NCI-H1436 (cell line): ENCODE measurements at regions not wholly inside any gene's neighbourhood (a gene's known extent, or its start where the extent isn't known, plus 50 kb on each side); places are given as distances from the start of the nearest gene placed in this dataset.
"Not testable (repeated sequence)": the region's sequence is repeated elsewhere in the genome, so short reads cannot be mapped to it uniquely, and the experiment has no call there.

Experiments
- DNase-seq: peaks from one replicate; lab custom pipeline; 2025; lab: John Stamatoyannopoulos, UW

DNA sequence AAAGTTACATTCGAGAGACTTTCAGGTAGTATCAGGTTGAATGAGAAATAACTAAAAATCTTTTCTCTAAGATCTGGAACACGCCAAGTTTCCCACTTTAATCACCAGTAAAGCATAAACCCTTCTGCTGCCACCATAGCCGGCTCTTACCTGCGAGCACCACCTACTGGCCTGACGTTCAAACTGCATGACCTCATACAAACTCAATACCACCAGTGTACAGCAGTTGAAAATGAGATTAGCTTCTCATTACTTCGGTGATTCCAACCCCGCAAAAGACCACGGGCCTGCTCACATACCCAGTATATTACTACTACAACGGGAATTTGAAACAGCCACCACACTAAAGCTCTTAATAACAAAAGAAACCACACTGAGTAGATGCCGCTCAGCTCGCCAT lies 1191.2 kb downstream of the TMEM121 start:
- DNase-seq: not testable (repeated sequence)

DNA sequence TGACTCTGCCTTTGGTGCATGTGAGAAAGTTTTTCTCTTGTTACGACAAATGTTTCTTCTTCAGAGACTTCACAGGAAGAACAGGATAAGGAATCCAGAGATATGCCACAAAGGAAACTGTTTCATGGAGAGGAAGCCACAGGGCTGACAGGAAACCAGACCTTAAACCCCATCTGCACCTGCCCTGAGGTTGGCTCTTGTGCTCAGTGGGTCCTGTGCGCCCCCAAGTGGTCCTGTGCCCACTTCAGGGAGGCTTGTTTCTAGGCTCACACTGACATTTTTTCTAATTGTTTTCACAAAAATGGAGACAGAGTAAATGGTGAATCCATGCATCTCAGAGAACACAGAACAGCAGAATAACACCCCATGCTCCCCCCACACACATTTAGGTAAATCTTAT lies 1193.5 kb downstream of the TMEM121 start:
- DNase-seq: not testable (repeated sequence)

DNA sequence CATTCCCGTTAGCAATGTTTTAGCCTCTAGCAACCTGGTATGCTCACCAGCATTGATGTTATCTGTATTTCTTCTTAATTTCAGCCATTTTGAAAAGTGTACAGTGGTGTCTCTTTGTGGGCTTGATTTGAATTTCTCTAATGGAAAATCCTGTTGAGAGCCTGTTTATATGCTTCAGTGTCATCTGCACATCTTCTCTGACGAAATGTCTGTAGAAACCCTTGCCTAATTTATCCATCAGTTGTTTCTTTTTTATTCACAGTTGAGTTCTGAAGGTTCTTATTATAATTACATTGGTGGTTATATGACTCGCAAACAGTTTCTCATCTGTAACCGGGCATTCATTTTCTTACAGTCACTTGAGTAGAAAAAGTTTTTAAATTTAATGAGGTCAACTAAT lies 1195.5 kb downstream of the TMEM121 start:
- not testable (repeated sequence) for DNase-seq

DNA sequence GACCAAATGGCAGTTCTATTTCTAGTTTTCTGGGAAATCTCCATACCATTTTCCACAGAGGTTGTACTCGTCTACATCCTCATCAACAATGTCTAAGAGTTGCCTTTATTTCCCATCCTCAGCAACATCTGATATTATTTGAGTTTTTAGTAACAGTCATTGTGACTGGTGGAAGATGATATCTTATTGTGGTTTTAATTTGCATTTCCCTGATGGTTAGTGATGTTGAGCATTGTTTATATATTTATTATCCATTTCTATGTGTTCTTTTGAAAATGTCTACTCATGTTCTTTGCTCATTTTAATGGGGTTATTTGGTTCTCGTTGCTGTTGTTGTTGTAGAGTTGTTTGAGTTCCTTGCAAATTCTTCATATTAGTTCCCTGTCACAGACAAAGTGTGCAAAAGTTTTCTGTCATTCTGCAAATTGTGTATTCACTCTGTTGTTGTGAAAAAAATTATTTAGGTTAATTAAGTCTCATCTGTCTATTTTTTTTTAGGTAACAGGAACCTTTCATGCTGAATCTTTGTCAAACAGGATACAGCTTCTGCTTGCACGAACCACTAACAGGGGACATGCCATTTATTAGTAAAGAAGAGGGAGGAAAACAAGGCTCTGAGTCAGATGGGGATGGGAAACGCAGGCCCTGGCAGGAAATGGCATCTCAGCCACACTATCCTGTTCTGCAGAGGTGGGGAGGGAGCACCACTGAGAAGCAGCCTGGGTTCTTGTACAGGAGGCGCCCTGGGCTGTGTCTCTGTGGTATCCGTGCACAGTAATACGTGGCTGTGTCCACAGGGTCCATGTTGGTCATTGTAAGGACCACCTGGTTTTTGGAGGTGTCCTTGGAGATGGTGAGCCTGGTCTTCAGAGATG lies 1196.7 kb downstream of the TMEM121 start:
- DNase-seq: not testable (repeated sequence)

DNA sequence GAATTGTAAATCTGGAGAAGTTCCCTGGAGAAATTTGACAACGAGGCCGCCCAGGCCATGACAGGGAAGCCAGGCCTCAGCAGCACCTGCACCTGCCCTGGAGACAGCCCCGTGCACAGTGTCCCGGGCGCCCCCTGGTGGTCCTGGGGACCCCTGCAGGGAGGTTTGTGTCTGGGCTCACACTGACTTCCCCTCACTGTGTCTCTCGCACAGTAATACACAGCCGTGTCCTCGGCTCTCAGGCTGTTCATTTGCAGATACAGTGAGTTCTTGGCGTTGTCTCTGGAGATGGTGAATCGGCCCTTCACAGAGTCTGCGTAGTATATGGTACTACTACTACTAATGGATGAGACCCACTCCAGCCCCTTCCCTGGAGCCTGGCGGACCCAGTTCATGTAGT lies 1201.6 kb downstream of the TMEM121 start:
- not testable (repeated sequence) for DNase-seq

DNA sequence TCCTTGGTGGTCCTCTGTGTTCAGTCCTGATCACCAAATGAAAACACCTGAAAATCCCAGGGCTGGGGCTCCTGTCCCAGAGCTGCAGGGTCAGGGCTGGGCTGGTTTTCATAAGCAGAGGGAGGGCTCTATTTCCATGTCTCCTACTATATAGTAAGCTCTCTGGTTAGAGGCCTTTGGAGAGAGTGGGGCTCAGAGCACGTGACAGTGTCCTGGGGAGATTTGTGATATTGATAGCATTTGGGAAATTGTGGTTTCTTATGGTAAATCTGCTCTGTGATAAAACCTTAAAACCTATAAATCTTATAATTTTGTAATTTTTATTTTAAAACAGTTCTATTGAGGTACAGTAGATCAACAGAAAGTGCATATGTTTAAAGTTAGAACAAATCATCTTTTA lies 1202.2 kb downstream of the TMEM121 start:
- DNase-seq: no peak

DNA sequence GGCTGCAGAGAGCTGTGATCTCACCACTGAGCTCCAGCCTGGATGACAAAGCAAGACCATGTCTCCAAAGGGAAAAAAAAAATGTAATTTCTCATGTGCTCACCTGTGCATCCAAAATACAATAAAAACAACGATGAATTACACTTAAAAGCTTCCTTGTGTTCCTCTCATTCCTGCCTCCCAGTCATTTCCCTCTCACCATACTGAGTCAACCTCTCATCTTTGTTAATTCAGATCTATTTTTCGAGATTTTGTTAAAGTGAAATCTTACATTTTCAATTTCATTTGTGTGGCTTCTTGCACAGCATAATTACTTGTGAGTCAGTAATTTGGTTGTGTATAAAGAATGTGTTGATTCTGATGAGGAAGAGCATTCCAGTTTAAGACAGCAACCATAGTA lies 1203.2 kb downstream of the TMEM121 start:
- no peak for DNase-seq

DNA sequence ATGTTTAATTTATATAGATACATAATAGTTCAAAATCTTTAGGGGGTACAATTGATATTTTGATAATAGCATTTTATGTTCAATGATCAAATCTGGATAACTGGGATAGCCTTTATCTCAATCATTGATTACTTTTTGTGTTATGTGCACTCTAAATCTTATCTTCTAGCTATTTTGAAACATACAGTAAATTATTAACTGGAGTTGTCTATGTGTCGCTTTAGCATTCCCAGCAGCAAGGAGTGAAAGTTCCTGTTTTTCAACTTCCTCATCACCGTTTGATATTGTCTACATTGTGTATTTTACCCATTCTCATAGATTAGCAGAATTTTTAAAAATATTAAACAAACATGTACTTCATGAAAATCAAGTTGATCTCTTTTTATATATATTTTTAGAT lies 1207.4 kb downstream of the TMEM121 start:
- no peak for DNase-seq

DNA sequence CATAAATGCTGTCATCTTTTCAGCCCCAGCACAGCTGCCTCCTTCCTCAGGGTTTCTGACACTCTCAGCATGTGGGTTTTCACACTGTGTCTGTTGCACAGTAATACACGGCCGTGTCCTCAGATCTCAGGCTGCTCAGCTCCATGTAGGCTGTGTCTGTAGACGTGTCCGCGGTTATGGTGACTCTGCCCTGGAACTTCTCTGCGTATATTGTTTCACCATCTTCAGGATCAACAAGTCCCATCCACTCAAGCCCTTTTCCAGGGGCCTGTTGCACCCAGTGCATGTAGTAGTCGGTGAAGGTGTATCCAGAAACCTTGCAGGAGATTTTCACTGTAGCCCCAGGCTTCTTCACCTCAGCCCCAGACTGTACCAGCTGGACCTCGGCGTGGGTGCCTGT lies 1210.6 kb downstream of the TMEM121 start:
- no peak for DNase-seq

DNA sequence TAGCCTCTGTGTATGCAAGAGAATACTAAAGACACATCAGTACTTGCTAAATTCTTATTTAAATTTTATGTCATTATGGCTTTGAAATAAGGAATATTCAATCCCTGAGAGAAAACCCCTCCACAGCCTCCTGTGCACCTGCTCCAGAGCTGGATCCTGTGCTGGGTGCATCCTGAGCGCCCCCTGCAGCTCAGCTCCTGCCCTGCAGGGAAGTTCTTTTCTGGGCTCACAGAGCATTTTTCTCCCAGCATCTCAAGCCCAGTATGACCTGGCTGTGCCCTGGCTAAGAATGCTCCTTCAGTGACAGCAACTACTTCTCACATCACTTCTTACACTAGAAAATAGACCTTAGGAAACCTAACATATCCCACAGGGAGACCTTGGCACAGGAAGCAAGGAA lies 1211.7 kb downstream of the TMEM121 start:
- no peak for DNase-seq

DNA sequence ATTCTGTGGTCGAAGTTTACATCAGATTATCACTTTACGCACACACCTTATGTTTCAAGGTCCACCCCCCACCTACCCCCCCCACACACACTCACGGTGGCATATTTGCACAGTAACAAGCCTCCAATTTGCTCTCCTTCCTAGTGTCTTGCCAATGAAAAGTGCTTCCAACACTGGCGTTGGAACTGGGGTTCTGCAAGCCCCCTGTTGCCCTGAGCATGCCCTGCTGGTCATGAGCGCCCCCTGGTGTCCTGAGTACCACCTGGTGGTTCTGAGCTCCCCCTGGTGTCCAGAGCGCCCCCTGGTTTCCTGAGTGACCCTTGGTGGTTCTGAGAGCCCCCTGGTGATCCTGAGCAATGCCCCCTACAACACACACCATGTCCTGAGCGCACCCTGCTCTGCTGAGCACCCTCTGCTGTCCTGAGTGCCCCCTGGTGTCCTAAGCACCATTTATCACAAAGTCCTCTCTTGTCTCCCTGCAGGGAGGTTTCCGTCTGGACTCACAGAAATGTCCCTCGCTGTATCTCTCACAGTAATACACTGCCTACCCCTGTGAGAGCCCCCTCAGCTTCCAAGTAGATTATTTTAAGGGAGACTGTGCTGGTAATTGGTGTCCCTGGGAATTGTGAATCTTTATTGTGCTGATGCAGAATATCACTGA lies 1212.3 kb downstream of the TMEM121 start:
- DNase-seq: not testable (repeated sequence)

DNA sequence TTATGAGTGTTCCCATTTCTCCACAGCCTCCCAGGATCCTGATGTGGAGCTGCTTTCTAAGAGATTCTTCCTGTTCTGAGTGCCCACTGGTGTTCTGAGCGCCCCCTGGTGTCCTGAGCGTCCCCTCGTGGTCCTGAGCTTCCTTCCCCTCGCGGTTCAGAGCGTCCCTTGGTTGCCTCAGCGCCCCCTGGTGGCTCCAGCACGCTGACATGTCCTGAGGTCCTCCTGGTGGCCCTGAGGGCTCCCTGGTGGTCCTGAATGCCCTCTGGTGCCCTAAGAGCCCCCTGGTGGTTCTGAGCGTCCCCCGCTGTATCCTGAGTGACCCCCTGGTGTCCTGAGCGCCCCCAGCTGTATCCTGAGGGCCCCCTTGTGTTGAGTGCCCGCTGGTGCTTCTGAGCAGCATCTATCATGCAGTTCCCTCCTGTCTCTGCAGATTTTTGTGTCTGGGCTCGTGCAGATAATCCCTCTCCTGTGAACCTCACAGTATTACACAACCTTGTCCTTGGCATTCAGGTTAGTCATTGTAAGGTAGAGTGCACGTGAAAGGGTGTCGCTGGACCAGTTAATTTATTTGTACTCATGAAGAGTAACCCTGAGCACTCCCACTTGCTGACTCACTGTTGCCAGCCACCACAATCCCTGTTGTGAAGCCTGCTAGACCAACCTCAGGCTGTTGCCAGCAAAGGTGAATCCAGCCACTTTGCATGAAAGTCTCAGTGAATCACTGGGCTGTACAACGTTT lies 1214.9 kb downstream of the TMEM121 start:
- DNase-seq: not testable (repeated sequence)

DNA sequence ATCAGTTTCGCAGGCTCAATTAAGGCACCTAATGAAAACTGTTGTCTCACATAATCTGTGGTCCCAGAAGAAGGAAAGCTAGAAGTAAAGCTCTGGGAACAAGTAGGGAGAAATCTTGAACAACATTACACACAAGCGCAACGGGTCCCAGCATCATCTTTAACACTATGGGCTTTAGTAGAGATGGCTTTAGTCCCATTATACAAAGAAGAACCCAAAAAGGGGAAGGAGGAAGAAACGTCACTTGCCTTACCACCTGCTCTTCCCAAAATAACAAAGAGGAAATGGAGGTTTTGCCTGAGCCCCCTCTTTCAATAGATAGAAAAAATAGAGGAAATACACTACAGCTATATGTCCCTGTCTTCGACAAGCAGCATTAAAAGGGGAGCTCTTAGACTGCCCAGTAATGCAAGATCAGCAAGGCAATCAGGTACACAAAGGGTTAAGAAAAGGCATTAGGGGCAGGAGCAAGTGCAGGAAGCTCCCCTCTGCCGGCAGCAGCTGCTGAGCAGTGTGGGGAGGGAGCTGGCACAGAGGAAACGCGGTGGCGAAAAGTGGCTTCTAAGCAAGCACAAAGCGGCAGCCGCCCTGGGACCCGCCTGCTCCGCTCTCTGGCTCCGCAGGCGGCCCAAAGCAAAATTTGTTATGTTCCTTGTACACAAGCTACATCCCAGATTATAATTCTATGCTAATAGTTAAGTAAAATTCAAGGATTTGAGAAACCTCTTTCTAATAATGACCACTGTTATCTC lies 1218.8 kb downstream of the TMEM121 start:
- not testable (repeated sequence) for DNase-seq

DNA sequence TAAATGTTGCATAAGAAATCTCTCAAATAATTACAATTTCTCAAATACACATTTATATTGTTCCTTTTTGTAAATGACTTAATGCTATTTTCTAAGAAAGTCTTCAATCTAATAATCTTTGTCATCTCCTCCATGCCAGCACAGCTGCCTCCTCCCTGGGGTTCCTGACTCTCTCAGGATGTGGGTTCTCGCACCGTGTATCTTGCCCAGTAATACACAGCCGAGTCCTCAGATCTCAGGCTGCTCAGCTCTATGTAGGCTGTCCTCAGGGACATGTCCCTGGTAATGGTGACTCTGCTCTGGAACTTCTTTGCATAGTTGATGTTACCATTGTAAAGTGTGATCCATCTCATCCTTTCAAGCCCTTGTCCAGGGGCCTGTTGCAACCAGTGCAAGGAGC lies 1223.7 kb downstream of the TMEM121 start:
- not testable (repeated sequence) for DNase-seq

DNA sequence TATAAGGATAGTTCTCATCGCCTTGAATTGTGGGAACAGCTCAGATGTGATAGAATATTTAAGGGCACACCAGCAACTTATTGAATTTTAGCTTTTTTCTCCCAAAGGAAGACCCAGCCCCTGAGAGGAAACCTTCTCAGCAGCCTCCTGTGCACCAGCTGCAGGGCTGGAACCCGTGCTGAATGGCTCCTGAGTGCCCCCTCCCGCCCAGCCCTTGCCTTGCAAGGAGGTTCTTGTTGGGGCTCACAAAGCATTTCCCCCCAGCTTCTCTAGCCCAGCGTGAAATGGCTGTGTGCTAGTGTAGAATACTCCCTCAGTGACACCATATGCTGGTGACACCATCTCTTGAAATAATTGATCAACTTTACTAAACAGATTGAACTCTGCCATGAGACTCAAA lies 1227.4 kb downstream of the TMEM121 start:
- DNase-seq: not testable (repeated sequence)

DNA sequence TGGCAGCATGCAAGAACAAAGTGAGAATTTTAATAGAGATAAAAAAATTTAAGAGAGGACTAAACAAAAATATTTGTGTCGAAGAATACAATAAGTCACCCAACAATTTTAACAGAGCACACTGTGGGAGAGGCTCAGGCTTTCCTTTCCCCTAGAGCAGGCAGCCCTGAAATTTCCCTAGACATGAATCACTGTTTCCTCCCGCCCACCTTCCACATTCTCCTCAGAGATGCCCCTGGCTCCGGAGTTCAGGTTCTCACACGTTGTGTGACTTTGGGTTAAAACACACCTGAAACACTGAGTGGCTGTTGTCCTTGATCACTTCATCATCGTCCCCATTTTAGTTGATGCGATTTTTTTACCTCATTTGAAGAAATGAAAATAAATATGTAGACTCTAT lies 1231.1 kb downstream of the TMEM121 start:
- DNase-seq: not testable (repeated sequence)

DNA sequence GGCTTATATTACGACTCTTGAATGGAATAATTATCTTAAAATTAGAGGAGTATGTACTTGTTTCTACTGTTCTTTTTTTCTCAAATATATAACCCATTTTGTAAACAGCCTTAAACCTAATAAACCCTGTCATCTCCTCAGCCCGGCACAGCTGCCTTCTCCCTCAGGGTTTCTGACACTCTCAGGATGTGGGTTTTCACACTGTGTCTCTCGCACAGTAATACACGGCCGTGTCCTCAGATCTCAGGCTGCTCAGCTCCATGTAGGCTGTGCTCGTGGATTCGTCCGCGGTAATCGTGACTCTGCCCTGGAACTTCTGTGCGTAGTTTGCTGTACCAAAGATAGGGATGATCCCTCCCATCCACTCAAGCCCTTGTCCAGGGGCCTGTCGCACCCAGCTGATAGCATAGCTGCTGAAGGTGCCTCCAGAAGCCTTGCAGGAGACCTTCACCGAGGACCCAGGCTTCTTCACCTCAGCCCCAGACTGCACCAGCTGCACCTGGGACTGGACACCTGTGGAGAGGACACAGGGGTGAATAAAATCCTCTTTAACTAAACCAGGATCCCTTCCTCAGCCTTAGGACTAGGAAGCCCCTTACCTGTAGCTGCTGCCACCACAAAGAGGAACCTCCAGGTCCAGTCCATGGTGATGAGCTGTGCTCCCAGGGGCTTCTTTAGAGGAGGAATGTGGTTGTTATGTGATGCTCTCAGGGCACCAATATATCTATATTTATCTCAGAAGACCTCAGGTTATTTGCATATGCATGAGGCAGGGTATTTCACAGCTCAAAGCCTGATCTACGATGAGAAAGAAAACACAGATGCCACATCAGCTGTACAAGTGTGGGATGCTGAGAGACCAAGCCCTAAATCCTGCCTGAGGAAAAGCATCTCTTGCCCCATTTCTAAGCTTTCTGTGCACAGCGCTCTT lies 1235.8 kb downstream of the TMEM121 start:
- DNase-seq: not testable (repeated sequence)

DNA sequence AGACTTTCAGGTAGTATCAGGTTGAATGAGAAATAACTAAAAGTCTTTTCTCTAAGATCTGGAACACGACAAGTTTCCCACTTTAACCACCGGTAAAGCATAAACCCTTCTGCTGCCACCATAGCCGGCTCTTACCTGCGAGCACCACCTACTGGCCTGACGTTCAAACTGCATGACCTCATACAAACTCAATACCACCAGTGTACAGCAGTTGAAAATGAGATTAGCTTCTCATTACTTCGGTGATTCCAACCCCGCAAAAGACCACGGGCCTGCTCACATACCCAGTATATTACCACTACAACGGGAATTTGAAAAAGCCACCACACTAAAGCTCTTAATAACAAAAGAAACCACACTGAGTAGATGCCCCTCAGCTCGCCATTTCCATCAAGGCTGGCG lies 1238.6 kb downstream of the TMEM121 start:
- DNase-seq: not testable (repeated sequence)

DNA sequence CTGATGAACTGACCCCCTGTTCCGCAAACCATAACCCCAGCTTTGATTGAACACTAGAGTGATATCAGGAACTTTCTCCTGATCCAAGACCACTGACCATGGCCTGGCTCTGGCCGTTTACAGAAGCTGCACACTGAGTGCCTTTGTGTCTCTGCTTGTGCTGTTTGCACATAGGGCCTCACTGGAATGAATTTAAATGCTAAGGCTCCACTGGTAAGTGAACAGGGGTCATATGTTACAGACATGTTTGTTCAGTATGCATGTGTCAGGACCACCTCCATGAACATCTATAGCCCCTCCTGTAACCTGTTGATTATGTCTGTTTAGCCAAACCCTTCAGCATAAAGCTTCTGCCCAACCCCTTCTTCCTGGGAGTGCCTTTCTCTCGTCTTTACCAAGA lies 1239.8 kb downstream of the TMEM121 start:
- DNase-seq: no peak

DNA sequence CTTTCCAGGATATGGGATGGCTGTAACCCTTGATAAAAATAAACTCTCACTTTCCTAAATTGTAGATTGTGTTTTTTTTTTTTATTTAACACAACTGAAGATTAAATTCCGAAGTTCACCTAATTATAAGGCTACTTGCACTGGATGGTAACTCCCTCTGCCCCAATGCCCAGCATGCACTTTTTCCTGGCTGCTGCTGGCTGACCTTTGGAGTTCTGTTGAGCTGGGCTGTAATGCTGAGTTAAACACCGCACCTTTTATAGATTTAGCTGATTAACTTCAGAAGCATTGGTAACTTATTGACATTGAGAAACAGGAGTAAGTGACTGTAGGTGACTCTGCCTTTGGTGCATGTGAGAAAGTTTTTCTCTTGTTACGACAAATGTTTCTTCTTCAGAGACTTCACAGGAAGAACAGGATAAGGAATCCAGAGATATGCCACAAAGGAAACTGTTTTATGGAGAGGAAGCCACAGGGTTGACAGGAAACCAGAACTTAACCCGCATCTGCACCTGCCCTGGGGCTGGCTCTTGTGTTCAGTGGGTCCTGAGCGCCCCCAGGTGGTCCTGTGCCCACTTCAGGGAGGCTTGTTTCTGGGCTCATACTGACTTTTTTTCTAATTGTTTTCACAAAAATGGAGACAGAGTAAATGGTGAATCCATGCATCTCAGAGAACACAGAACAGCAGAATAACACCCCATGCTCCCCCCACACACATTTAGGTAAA lies 1240.3 kb downstream of the TMEM121 start:
- not testable (repeated sequence) for DNase-seq
